ENCODE measurements at regions not wholly inside any gene's neighbourhood (a gene's known extent, or its start where the extent isn't known, plus 50 kb on each side); places are given as distances from the start of the nearest gene placed in this dataset.

GRCh38 chr2:18650221-18650620 is 60.9 kb upstream of the NT5C1B start:
- TF ChIP-seq ZNF707 (tag by site-specific recombination; IDR thresholded peaks at IDR 0.05) (no peak), ZBTB6 (tag by site-specific recombination; IDR thresholded peaks at IDR 0.05) (no peak), ZBTB26 (tag by site-specific recombination; optimal IDR thresholded peaks at IDR 0.05) (no peak), ZBTB10 (tag by site-specific recombination; IDR thresholded peaks at IDR 0.05) (no peak), ZNF140 (tag by site-specific recombination; IDR thresholded peaks at IDR 0.05) (no peak), CTCF (tag by site-specific recombination; IDR thresholded peaks at IDR 0.05) (no peak), EGR2 (tag by site-specific recombination; IDR thresholded peaks at IDR 0.05; ENCODE audit: low read depth) (no peak), ZNF311 (tag by site-specific recombination; IDR thresholded peaks at IDR 0.05; ENCODE audit: borderline replicate concordance) (no peak), ZNF580 (tag by site-specific recombination; IDR thresholded peaks at IDR 0.05) (no peak), ZBTB17 (tag by site-specific recombination; IDR thresholded peaks at IDR 0.05) (no peak), ZNF423 (tag by site-specific recombination; IDR thresholded peaks at IDR 0.05) (no peak), PRDM10 (tag by site-specific recombination; IDR thresholded peaks at IDR 0.05) (no peak)

Measured in HEK293 (cell line).